PC-9 (cell line): ENCODE measurements at regions not wholly inside any gene's neighbourhood (a gene's known extent, or its start where the extent isn't known, plus 50 kb on each side); places are given as distances from the start of the nearest gene placed in this dataset.

Source experiments
- CTCF ChIP-seq: fragments of 200-600 bp; sonication (generic); conservative IDR thresholded peaks from 2 replicates; pipeline ENCODE4 v1.6.1; 2017; ENCODE audit warnings: mixed run types, antibody characterized with exemption, mild to moderate bottlenecking, moderate library complexity
- EZH2 ChIP-seq: fragments of 200-600 bp; sonication (generic); IDR thresholded peaks from 2 replicates; pipeline ENCODE4 v1.8.0; 2017; ENCODE audit warnings: antibody characterized with exemption, low read depth

GRCh38 chr5:97495301-97495700 is 312.3 kb upstream of the RIOK2 start:
- TF ChIP-seq CTCF (no peak), EZH2 (no peak)
